UCSD-AML1 (cell line): ENCODE measurements at regions not wholly inside any gene's neighbourhood (a gene's known extent, or its start where the extent isn't known, plus 50 kb on each side); places are given as distances from the start of the nearest gene placed in this dataset.
A peak's percentile ranks its signal among the peaks of the same experiment; 100 is the strongest.
"Not testable (repeated sequence)": the region's sequence is repeated elsewhere in the genome, so short reads cannot be mapped to it uniquely, and the experiment has no call there.

ENCODE experiments used
- DNase-seq: peaks from one replicate; lab custom pipeline; 2025; ENCODE audit not compliant: unreplicated experiment; lab: John Stamatoyannopoulos, UW

DNA sequence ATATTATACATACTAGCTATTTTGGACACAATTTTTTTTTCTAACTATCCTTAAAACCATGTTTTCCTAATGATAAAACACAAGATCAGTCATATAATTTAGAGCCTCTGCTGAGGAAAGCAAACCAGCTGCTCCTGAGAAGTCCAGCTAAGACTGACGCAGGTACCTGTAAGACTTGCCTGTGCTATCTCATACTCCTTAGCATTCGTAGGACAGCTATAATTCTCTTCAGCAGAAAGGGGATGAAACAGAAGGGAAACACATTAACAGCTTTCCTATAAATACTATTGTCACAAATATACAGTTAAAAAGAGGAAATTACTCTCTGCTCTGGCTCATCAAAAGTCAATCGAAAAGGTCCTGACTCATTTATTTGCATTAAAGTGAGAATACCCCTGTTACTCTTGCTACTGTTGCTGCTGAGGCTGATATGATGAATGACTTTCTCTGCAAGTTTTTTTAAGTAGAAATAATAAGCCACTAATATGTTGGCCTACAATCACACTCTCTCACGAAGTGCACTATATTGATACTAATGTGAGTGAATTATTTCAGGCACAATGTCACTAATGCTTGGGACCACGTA is 757.1 kb downstream of the KCNT2 start:
- DNase-seq: no peak

DNA sequence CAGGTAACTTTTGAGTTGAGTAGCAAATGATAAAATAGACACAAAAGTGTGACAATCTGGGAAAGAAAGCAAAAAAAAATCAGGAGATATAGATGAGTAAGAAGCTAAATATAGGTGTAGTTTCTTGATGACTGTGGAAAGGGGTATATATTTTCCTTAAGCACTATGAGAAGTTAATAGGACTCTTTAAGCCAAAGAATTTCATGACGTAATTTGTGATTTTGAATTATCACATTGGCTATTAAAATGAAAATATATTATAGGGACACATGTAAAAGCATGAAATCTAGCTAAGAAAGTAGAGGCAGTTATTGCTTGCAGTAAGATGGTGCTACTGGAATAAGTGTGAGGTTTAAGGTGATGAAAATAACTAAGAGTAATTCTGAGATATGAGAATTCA is 759.1 kb downstream of the KCNT2 start:
- DNase-seq: no peak

DNA sequence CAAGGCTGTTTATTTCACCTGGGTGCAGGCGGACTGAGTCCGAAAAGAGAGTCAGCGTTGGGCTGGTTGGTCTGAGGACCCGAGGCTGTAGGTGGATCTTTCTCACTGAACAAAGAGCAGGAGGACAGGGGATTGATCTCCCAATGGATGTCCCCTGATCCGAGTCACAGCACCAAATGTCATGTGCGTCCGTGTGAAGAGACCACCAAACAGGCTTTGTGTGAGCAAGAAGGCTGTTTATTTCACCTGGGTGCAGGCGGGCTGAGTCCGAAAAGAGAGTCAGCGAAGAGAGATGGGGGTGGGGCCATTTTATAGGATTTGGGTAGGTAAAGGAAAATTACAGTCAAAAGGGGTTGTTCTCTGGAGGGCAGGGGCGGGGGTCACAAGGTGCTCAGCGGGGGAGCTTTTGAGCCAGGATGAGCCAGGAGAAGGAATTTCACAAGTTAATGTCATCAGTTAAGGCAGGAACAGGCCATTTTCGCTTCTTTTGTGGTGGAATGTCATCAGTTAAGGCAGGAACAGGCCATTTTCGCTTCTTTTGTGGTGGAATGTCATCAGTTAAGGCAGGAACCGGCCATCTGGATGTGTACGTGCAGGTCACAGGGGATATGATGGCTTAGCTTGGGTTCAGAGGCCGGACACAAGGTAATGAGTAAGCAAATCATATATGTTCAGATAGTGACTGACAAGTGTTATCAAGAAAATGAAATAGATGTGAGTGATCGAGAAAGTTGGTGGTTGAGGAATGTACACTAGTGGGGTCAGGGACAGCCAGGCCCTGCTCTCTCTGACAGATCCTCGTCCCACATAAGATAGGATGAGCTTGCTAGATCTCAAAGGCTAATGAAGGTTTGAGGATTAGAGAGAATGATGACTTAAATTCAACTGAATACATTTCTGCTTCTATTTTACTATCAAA is 760.0 kb downstream of the KCNT2 start:
- not testable (repeated sequence) for DNase-seq

DNA sequence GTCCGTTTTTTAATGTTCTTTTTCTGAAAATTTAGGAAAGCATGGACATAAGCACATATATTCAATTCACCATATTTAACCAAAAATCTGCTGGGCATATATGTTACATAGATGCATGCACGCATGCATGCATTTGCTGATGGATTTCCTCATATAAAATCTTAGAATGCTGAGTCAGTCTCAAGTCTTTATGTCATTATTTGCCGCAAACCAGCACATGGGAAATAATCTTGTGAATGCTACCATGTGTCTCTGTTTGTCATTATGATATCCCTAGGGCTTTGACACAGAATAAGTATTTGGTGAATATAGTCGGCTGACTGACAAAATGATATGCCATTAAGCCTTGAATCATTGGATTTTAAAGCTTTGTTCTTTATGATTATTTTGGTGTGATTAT is 776.5 kb downstream of the KCNT2 start:
- no peak for DNase-seq

DNA sequence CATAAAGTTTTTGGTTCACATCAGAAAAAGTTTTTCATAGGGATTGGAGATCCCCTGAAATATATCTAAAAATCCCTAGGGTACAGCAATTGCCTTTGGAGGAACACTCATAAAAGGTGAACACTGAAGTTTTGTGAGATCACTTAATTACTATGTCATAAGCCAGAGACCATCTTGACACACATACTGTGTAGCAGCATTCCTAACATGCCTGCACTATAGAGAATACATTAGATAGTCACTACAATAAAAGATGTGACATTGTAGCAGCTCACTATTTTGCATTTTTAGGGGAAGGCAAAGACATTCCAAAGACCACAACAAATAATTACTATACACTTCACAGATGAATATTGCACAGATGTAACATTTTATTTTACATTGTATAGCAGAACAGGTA is 779.9 kb downstream of the KCNT2 start:
- no peak for DNase-seq

DNA sequence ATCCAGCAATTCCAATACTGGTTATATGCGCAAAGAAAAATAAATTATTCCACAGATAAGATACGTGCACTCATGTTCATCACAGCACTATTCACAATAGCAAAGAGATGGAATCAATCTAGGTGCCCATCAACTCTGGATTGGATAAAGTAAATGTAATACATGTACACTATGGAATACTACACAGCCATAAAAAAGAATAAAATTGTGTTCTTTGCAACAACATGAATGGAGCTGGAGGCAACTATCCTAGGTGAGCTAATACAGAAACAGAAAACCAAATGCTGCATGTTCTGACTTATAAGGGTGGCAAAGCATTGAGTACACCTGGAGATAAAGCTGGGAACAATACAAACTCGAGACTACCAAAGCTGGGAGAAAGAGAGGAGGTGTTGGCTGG is 787.3 kb downstream of the KCNT2 start:
- no peak for DNase-seq

DNA sequence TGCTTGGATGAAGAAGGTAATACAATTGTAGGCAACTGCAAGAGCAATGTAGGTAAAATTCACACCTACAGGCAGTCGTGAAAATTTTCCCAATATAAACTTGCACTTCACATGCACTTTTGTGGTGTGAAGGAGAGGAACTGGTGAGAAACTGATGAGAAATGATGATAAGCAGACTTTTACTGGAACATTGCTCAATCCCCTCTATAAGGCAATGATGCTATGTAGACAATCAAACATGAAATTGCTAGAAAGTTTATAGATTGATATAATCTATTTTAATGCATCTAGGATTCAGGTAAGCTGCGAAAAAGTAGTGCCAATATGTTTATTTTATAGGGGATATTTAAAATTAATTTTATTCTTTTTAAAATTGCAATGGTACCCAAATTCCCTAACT is 802.2 kb downstream of the KCNT2 start:
- DNase-seq: no peak

DNA sequence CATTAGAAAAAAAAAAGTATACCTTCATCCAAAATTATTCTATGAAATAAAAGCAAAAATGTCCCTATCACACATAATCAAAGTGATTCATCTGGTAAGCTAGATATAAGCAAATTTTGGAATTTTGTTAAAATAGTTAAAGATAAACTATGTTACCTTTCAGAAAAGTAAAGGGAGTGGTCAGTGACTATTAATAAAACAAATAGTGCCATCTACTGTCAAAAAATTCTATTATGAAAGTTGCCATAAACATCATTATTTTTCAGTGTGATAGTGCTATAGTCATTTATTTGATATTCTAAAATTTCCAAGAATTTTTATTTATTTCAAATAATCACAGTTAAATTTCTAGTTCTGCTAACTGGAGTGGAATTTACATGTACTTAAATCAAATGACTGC is 803.7 kb downstream of the KCNT2 start:
- no peak for DNase-seq

DNA sequence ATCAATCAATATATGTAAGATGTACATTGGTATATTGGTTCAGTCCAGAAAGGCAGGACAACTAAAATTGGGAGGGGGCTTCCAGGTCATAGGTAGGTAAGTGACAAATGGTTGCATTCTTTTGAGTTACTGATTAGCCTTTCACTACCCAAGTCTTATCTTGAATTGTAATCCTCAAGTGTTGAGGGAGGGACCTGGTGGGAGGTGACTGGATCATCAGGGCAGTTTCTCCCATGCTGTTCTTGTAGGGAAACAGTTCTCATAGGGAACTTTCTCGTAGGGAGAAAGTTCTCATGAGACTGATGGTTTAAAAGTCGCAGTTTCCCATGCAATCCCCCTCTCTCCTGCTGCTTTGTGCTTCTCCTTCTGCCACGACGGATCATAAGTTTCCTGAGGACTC is 809.2 kb downstream of the KCNT2 start:
- no peak for DNase-seq

DNA sequence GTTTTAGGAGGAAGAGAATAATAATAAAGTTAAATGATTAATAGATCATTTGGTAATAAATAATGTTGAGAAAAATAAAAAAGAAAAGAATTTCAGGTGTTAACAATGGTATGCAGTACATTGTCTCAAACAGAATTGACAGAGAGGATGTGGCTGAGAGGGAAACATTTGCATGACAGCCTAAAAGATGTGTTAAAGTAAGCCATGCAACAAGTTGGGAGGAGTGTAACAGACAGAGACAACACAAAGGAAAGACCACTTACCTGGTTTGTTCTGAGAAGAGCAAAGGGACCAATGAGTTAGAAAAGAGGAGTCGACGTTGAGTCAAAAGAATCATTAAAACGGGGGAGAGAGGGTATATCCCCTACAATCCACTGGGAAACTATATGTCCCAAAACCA is 814.0 kb downstream of the KCNT2 start:
- no peak for DNase-seq

DNA sequence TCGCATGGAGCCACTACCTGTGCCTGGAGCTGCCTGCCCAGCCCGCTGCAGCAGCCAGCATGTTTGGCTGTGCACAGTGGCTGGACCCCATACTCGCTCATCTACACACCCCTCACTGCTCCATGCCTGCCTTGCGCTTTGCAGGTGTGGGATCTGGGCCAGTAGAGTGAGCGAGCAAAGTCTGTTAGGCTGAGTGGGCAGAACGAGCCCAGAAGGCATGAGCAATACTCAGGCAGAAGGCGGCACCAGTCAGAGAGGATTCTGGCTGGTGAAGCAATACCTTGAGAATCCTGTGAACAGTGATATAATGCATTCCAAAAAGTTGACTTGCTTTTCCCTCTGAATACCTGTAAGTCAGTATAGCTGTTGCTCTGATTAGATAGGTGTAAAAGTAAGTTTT is 816.4 kb downstream of the KCNT2 start:
- peak; percentile 5 for DNase-seq

DNA sequence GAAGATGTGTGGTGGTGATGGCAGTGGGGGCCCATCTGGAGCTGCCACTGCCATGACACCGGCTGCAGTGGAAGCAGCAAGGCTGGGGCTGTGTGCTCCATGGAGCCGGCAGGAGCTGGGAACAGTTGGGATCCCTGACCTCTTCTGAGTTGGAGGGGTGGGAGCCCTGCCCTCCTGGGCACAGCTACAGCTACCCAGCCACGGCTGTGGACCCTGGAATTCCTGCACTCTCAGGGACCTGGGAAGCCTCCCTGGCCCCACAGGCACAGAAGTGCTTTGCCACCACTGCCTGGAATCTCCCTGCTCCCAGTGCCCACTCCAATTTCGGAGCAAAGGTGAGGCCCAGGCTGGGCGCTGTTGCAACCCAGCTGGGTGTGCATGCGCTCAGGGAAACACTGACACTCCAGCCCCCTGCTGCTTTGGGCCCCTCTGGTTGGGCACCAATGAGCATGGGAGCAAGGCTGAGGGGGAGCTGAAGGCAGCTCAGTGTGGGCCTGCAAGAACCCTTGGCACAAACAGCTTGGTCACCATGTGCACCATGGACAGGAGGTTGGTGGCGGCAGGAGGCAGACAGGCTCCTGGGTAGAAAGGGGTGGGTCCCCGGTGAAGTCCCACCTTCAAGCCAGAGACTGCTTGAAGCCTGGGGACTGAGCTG is 817.6 kb downstream of the KCNT2 start:
- peak; percentile 2 for DNase-seq

DNA sequence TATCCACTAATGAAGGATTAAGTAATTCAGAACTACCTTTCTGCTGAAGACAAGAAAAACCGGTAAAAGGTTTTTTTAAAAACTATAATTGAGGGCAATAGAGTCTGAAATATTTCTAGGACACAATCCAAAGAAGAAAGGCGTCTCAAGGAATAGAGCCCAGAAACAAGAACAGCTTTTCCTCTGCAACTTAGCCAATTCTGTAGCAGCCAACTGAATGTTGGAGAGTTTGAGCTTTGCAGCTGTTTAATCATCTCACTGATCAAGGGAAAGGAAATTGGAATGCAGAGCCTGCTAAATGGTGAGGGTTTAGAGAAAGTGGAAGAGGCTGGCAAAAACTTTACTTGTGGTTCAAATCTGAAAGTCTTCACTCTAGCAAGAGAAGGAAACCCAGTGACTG is 818.9 kb downstream of the KCNT2 start:
- DNase-seq: no peak

DNA sequence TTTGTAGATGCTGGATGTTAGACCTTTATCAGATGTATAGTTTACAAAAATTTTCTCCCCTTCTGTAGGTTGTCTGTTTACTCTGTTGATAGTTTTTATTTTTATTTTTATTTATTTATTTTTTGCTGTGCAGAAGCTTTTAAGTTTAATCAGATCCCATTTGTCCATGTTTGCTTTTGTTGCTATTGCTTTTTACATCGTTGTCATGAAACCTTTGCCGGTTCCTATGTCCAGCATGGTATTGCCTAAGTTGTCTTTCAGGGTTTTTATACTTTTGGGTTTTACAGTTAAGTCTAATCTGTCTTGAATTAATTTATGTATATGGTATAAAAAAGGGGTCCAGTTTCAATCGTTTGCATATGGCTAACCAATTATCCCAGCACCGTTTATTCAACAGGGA is 819.5 kb downstream of the KCNT2 start:
- DNase-seq: no peak

DNA sequence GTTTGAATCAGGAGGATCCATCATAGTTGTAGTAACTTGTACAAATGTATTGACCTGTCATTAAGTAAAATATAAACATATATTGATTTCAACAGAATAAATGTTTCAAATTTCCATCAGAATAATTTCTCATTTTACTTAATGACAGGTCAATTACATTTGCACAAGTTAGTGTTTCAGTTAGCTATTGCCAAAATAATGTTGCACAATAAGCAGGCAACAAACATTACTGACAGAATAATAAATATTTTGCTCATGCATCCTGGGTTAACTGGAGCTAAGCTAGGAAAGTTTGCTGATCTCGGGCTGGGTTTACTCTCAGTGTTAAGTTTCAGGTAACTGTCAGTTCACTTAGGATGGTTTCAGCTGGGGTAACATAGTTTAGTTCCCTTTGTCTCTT is 822.4 kb downstream of the KCNT2 start:
- no peak for DNase-seq

DNA sequence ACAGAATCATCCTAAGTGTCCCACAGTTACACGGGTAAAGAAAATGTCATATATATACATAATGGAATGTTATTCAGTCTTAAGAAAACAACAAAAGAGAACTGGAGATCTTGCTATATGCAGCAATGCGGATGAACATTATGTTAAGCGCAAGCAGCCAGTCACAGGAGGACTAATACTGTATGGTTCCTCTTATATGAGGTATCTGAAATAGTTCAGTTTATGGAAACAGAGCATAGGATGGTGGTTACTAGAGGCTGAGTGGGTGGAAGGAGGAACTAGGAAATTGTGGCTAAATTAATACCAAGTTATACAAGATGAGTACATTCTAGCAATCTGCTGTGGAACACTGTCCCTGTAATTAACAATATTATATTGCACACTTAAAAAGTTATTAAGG is 834.3 kb downstream of the KCNT2 start:
- DNase-seq: no peak

DNA sequence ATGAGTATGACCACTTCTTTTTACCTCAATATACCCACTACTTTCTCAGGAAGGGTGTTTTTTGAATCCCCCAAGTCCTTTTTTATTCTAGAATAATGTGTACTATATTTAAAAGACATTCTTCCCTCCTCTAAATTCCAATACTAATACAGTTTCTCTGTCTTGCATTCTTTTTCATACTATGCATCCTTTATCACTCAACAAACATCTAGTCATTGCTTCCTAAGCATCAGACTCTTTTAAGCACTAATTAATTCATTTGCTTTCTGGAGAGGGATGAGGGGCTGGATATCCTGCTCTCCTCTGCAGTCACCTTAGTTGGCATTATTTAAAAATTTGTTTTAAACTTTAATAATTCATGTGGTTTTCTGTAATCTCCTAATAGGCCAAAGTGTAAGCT is 838.8 kb downstream of the KCNT2 start:
- DNase-seq: no peak

DNA sequence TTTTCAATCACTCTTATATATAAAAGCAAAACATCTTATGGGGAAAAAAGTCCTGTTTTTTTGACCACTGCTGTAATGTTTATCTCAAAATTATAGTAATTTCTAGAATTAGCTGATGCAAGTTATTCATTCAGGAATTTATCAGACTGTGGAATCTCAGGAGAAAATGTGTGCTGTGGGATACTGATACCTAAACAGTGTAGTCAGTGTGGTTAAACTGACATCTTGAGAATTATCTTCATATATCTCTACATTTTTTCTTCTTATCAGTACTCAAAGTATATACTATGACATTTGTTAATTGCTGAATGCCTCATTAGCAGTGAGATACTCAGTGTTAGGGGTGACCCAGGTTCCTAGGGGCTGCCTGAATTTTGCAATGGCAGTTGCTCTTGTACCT is 839.3 kb downstream of the KCNT2 start:
- DNase-seq: no peak

DNA sequence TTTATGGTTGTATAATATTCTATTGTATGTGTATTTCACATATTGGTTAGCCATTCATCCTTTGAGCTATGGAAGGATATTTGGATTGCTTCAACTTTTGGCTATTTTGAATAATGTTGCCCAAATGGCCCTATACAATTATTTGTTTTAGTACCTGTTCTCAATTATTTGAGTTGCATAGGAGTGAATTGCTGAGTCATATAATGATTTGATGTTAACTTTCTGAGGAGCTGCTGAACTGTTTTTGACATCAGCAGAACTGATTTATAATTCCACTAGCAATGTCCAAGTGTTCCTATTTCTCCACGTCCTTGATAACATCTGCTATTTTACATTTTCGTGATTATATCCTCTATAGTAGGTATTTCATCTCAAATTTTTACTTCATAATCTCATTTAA is 839.9 kb downstream of the KCNT2 start:
- DNase-seq: no peak

DNA sequence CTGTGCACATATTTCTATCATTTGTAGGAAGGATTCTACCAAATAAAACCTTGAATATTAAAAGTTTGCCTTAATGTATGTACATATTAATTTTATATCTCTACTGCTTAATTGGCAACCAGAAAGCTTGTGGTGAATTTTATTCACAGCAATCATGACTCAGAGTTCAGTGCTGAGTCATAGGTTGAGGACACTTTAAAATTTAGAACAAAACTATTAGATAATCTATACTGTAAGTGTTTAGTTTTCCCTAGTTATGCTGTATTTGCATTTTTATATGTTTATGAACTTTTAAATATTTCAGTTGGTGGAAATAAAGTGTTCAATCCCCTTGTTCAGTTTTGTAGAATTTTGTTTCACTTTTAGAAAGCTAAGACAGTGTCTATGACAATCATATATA is 841.5 kb downstream of the KCNT2 start:
- DNase-seq: no peak

DNA sequence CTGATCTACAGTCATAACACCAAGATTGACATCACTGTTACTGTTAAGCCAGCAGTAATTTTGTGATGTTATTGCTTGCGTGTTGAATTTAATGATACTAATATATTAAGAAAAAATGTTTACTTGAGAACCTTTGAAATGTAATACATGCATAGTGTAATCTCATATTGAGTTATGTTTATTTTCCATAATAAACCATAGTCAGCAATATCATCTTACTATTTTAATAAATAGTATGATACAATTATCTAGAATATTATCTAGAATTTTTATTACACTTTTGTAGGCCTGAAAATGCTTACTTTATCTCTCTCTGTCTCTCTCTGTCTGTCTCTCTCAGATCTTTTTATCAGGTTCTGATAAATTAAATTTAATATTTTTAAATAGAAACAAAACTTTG is 843.1 kb downstream of the KCNT2 start:
- DNase-seq: no peak

DNA sequence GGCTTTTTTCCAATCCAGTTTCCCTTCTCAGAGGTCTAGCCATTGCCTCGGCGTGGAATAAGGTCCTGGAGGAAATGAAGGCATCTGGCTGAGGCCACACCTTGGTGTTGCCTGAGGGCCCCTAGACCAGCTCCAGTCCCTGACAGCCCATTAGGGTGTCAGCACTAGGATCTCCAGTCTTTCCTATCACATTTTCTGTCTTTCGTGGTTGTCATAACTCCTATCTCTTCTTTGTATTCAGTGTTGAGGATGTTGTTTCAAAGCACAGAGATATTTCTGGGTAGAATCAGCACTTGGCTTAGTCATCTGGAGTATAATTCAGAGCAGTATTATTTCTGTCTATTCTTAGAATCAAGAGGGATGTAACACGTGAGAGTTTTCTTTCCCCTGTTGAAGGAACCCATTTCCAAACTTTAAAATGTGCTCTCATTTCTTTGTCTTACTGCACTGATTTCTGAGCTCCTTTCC is 844.3 kb downstream of the KCNT2 start:
- DNase-seq: peak; percentile 4
